ENCODE measurements at regions not wholly inside any gene's neighbourhood (a gene's known extent, or its start where the extent isn't known, plus 50 kb on each side); places are given as distances from the start of the nearest gene placed in this dataset.

DNA sequence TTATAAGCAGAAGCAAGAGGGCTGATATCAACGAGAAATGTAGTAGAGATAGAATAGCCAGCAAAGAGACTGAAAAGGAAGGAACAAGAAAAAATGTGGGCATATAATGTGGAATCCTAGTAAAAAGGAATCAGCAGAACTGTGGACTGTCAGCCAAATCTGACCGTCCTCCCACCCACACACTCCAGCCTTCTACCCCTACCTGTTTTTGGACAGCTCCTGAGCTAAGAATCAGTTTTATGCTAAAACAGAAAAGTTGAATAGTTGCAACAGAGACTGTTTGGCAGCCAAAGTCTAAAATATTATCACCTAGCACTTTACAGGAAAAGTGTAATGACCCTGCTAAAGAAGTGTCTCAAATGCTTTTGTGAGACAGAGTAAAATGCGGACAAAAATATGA, 533.3 kb upstream of the CXADR start:
- TF ChIP-seq POLR2A (IDR thresholded peaks at IDR 0.05) (no peak), CTCF (IDR thresholded peaks at IDR 0.05) (no peak)
